ENCODE measurements at regions not wholly inside any gene's neighbourhood (a gene's known extent, or its start where the extent isn't known, plus 50 kb on each side); places are given as distances from the start of the nearest gene placed in this dataset.

DNA sequence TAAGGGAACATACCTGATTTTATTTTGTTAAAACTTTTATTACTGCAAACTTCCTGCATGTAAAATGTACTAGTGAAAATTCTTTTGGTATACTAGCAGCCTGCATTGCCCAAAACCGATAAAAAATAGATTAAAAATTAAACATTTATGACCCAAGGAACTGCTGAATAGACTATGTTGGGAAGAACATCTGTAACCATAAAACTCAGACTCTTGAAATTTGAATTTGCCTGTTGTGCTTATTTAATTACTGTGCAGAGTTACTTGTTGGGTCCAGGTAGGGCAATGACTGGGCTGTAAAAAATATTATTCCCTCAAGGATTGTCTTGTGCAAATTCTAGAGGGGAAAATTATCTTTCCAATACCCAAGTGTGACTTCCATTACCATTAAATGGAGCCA, 193.5 kb upstream of the PITRM1 start:
- TF ChIP-seq, protein P1, sequence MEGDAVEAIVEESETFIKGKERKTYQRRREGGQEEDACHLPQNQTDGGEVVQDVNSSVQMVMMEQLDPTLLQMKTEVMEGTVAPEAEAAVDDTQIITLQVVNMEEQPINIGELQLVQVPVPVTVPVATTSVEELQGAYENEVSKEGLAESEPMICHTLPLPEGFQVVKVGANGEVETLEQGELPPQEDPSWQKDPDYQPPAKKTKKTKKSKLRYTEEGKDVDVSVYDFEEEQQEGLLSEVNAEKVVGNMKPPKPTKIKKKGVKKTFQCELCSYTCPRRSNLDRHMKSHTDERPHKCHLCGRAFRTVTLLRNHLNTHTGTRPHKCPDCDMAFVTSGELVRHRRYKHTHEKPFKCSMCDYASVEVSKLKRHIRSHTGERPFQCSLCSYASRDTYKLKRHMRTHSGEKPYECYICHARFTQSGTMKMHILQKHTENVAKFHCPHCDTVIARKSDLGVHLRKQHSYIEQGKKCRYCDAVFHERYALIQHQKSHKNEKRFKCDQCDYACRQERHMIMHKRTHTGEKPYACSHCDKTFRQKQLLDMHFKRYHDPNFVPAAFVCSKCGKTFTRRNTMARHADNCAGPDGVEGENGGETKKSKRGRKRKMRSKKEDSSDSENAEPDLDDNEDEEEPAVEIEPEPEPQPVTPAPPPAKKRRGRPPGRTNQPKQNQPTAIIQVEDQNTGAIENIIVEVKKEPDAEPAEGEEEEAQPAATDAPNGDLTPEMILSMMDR (IDR thresholded peaks at IDR 0.05), result no peak
- no peak for TF ChIP-seq POLR2A (IDR thresholded peaks at IDR 0.05)
